GM12892 (cell line): ENCODE measurements at regions not wholly inside any gene's neighbourhood (a gene's known extent, or its start where the extent isn't known, plus 50 kb on each side); places are given as distances from the start of the nearest gene placed in this dataset.

ENCODE experiments used
- POLR2A ChIP-seq: IDR thresholded peaks from 2 replicates; pipeline ENCODE4 v1.6.1; 2011; ENCODE audit warnings: low read depth, low read length, control low read depth
- TAF1 ChIP-seq: IDR thresholded peaks from 2 replicates; pipeline ENCODE4 v1.6.1; 2011; ENCODE audit warnings: low read depth, mild to moderate bottlenecking, control low read depth, low read length, borderline replicate concordance

GRCh38 chr6:33912195-33912594 is 108.4 kb upstream of the MLN start:
- TF ChIP-seq POLR2A (no peak), TAF1 (no peak)
